VCaP (cell line): ENCODE measurements at regions not wholly inside any gene's neighbourhood (a gene's known extent, or its start where the extent isn't known, plus 50 kb on each side); places are given as distances from the start of the nearest gene placed in this dataset.

Experiments
- H3K27ac ChIP-seq: fragments of 450-650 bp; 2 replicates; pipeline ENCODE4 v1.5.1; 2017
- CTCF ChIP-seq: fragments of 450-650 bp; conservative IDR thresholded peaks from 2 replicates; pipeline ENCODE4 v1.5.1; 2017; ENCODE audit warnings: mild to moderate bottlenecking, moderate library complexity

DNA sequence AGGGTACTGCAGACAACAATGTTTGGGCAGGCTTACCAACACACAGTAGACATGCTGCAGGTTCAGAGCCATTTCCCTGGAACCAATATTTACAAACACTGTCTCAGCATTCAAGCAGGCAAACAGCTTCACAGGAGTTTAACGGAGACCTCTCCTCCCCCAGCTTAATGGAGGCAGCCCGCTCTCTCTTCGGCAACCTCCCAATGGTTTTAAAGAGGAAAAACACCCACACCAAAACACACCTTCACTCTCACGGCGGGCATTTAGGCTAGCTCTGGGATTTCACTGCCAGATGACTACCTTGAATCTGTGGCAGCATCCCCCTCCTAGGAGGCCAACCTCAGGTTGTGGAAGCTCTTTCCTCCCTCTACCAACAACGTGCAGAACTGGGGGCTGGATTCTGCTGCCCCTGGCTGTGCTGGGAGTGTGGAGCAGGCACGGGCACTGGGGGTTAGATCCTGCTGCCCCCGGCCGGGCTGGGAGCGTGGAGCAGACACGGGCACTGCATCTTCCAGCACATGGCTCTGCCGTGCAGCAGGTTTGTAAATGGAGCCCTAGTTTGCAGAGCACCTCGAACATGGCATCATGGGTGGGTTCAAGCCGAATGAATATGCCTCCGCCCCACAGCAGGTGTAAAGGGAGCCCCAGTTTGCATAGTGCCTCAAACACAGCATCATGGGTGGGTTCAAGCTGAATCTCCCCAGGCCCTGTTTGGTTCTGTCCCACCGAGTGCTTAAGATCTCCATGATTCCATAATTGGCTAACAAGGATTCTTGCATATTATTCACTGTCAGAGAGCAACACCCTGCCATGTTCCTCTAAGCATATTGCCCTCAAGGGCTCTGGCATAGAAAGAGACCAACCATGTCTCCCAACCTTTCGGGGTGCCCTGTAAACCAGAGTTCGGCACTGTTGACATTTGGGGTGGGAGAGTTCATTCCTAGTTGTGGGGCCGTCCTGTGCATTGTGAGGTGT is 86.4 kb downstream of the RBFOX3 start:
- TF ChIP-seq CTCF, result no peak
- no peak overlapping the region for H3K27ac ChIP-seq

DNA sequence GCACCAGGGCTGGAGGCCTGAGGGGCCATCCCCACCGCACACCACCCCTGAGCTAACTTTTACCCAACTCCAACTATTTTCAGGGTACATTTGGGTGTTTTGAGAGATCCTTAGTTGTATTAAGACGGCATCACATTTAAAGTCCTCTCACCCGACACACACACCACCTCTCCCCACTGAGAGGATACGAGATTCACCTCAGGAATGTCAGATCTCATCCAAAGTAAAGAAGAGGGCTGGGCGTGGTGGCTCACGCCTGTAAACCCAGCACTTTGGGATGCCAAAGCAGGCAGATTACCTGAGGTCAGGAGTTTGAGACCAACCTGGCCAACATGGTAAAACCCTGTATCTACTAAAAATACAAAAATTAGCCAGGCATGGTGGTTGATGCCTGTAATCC is 88.4 kb downstream of the RBFOX3 start:
- H3K27ac ChIP-seq, result no peak overlapping the region
- TF ChIP-seq CTCF, result no peak

- TF ChIP-seq CTCF, result no peak
- H3K27ac ChIP-seq, result no peak overlapping the region
These were observed 89.6 kb downstream of the RBFOX3 start for GRCh38 chr17:79521225-79521624.

DNA sequence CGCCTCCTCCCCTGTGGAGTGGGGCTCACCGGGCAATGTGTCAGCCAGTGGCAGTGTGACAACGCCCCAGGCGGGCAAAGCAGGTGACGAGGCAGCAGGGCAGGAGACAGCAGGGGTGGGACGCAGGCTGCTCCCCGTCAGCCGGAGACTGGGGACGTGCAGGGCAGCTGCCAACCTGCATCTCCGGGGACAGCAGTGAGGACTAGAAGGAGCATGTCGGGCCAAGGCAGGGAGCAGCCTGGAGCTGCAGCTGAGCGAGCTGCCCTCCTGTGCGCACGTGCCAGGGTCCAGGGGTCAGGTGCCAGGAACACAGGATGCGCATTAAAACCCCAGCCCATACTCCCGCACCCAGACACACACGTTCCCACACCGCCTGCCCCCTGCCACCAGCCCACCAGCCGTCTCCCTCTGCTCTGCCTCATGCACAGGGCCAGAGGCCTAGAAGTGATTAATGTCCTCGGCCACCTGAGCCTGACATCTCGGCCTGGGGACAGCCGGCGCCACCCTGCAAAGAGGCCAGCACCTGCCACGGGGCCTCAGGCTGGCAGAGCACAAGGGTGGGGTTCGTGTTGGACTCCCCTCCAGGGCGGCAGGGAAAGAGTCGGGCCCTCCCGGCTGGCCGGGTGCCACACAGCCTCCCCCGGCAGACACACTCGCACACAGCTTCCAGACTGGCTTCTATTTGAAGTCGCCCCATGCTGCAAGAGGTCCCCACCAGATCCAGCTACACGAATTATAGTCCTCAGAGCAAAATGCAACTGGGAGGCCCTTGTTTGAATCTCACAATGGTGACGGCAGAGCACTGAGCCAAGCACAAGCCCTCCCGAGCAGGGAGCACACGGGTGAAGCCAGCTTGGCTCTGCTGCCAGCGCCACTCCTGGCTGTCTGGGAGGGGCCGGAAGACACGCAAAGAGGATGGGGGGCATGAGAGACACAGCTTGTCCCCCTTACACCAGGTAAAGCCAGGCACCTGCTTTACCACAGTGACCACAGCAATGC is 90.4 kb downstream of the RBFOX3 start:
- TF ChIP-seq CTCF, result no peak
- no peak overlapping the region for H3K27ac ChIP-seq

DNA sequence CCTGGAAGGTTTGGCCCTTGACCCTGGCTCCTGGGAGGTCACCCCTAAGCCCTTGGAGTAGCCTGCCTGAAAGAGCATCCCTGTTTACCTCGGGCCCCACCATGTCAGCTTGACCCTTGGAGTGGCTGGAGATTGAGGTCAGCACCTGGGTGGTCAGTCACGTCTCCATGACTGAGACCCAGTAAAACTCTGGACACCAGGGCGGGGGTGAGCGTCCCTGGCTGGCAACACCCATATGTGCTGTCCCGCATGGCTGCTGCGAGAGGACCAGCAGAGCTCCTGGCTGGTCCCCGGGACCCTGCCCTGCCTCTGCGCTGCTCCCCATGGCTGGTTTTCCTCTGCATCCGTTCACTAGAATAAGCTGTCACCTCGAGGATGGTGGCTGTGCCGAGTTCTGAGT is 91.2 kb downstream of the RBFOX3 start:
- no peak overlapping the region for H3K27ac ChIP-seq
- TF ChIP-seq CTCF, result no peak

DNA sequence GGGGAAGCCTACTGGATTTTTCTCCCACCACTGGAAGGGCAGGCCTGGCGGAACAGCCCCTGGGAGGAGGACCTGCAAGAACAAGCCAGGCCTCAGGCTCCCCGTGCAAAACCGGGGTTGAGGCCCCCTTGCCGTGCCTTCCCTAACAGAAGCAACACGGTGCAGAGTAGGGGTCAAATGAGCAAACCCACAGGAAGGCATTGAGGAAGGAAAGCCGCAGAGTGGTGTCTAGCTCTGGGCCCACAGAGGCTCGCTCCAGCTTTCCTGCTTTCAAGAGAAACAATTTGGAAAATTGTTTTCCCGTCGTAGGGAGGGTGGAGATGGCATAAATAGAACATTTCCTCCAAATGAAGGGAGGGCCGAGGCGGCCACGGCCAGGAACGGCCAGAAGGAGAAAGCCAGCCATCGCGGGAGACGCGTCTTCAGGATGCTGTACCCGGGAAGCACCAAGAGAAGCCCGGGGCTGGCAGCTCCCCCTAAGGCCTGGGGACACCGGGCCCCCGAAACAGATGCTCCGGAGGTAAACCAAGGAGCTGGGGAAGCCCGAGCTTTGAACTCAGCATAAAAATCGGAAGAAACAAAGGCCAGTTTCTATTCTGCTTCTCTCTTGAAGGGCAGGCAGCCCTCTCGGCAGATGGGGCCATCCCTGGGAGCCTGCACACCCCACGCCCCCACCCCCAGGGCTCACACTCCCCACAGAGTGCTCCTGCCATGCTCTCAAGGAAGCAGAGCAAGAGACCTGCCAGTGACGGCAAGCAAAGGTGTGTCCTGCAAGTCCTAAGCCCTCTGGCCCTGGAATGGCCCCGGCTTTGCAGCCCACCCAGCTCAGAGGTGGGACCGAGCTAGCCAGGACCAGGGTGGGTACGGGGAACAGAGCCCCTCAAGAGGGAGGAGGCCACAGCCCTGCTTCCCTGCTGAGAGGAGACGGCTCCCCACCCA is 92.0 kb downstream of the RBFOX3 start:
- TF ChIP-seq CTCF, result no peak
- no peak overlapping the region for H3K27ac ChIP-seq
